Hematopoietic multipotent progenitor cell treated with erythropoietin and hydrocortisone succinate and interleukin-3 and kit ligand, for 8 days (in vitro differentiated cells): ENCODE measurements at regions not wholly inside any gene's neighbourhood (a gene's known extent, or its start where the extent isn't known, plus 50 kb on each side); places are given as distances from the start of the nearest gene placed in this dataset.
"Not testable (repeated sequence)": the region's sequence is repeated elsewhere in the genome, so short reads cannot be mapped to it uniquely, and the experiment has no call there.

Experiments
- DNase-seq: peaks from one replicate; pipeline ENCODE4 v3.0.0-alpha.2; 2015

DNA sequence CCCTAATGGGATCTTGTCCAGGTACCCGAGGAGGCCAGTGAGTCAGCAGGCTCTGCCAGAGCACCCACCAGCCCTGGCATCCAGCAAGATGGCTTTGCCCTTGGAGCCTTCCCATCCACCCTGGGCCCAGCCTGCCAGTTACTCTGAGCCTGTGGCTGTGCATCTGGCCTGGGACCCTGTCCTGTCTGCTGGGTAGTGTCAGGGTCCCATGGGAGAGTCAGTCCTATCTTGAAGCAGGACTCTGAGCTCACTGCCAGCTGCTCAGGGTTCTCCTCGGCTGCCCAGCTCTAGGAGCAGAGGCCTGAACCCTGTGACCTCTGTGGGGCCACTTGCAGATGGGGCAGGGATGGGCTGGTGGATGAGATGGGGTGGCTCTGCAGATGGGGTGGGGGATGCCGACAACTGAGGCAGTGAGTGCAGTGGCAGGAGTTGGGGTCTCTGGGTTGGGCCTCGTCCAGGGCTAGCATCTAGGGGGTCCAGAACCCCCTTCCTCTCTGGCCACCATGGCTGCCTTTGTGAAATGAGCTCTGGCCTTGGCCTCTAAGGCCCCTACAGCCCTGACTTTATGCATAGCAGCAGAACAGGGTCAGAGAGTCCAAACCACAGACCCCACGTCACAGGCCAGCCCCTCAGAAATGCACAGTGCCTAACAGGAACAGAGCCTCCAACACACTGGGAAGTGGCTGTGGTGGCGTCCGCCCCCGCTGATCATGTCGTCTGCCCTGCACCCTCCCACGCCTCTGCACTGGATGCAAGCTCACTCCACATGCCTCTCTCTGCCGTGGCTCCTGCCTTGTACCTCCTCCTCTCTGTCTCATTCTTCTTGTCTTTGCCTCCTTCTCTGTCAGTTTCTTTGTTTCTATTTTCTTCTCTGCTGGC is 88.1 kb upstream of the RET start:
- DNase-seq: no peak

DNA sequence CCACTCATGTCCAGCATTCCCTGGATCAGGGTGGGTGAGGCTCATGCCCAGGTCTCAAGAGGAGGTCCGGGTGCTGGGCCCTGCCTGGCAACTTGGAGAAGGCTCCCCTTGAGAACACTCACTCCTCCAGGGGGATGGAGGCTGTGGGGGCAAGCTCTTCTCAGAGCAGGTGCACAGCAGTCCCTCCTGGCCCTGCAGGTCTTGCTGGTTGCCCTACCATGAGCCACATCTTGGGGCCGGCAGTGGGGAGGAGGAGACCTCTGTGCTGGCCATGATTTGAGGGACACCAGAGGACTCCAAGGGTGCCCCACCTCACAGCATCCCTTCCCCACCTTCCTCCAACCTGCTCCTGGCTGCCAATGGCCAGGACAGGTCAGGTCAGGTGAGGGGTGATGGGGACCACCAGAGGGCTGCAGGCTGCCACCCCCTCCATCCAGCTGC is 87.4 kb upstream of the RET start:
- DNase-seq: no peak

DNA sequence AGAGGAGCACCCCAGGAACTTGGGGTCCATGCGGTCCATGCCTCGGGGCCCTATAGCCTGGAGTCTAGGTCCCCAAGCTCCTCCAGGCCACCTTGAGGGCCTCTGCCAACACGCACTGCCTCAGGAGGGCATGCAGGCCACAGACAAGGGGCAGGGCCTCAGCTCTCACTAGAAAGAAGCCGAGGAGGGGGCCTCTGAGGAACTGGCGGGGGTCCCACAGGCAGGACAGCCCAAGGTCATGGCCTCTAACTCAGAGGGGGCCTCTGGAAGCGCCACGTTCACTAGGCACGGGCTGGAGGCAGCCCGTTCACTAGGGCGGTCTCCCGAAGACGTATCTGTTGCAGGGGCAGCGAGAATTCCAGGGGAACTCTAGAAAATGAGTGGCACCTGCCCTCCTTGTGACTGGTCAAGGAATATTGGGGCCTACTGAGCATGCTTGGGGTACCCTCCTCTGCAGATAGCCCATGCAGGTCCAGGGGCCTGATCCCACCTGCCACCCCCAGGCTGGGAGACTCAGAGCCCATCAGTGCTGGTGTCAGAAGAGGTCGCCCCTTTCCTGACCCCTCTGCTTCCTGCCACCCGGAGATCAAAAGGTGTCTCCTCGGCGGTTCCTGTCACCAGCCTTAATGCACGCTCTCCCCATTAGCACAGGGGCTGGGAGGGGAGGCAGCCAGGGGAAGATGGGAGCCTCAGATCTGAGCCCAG is 86.7 kb upstream of the RET start:
- DNase-seq: no peak

DNA sequence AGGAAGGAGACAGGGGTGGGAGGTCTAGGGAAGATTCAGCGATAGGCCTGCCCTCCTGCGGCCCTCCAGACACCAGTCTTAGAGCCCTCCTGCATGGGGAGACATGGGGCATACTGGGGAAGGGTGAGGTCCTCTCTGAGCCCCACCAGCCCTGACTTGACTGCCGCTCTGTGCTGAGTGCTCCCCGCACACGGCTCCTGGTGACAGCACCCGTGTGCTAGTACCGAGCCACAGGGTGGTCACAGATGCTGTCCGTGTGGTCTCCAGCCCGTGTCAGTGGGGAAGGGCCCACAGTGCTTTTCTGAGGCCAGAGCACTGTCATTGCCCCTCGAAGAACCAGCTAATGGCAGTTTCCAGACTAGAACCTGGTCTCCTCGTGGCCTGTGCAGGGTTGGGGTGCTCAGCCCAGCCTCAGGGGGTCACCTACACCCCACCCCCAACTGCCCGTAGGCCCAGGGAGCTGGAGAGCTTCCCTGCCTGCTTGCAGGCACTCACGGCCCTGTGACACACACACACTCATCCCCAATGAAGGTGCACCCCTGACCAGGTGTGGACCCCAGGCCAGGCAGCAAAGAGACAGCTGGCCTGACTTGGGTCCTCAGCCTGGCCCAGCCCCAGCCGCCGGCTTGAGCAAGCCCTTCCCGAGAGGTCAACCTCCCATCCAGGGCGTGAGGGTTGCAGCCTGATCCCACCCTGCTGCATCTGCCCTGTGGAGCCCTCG is 86.0 kb upstream of the RET start:
- no peak for DNase-seq

DNA sequence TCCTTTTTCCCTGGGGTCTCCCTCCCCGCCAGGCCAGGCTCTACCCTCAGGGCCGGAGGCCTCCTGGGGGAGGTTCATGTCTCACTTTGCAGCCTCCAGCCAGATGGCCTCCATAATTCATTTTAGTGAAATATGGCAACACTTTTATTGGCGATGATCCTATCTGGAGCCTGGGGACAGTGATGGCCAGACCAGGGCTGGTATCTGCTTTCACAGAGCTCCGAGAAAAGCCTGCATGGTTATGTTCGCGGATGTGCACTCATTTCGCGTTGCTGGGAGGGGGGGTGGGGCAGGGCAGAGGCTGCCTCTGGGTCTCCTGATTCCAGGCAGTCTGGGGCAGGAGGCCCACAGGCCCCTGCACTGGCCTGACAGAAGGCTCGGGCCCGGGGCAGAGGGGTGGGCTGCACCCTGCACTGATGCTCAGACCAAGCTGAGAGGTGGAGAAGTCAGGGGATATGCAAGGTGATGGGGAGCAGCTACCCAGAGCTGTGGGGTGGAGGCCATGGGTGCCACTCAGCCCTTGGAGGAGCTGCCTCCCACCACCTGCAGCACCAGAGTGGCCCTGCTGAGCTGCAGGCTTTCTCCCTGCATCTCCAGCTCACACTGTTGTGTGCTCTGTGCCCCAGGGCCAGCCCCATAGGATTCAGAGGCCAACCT is 85.3 kb upstream of the RET start:
- DNase-seq: no peak

DNA sequence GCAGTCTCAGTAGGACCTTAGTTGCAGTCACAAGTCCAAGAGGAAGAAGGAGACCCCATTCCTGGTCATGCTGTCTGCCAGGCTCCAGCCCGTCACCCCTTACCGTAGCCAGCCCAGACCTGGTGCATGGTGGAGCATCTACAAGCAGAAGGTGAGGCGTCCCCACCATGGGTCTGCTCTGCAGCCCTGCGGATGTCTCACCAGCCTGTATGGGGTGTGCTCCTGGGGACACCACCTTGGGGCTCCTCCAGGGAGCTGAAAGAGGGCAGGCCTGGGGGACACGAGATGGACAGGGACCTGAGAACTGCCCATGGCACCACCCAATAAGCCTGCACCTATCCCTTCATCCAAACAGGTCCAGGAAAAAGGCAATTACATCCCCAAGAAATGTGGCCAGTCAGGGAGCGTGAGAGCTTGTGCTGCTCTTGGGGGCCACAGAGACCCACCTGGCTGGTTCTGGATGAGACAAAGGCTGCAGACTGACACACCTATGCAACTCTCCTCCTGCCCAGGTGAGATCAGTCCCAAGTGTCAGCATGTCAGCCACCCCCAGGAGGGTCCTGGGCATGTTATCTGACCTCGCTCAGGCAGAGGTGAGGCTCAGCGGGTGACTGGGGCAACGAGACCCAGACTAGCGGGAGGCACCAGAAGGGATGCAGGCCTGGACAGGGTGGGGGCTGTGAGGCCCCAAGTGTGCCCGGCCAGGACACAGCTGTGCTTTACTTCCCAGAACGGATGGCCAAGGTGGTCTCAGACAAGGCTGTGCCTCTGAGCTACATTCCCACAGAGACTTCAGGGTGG is 84.5 kb upstream of the RET start:
- no peak for DNase-seq

DNA sequence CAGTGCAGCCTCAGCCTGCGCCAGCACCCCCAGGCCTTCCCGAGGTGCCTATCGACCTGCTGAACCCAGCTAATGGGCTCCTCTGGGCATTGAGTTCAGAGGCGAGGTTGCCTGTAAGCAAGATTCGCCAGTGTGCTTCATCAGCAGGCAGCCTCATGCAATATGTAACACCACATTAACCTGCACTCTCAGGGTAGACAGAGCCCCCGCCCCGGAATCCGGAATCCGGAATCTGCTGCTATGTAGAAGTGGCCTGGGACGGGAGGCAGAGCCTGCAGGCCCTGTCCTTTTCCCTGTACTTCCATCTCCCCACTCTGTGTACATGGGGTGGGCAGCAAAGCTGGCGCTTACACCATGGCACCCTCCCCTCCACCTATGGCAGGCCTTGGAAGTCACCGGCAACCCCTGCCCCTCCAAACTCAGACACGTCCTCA is 83.9 kb upstream of the RET start:
- DNase-seq: no peak

DNA sequence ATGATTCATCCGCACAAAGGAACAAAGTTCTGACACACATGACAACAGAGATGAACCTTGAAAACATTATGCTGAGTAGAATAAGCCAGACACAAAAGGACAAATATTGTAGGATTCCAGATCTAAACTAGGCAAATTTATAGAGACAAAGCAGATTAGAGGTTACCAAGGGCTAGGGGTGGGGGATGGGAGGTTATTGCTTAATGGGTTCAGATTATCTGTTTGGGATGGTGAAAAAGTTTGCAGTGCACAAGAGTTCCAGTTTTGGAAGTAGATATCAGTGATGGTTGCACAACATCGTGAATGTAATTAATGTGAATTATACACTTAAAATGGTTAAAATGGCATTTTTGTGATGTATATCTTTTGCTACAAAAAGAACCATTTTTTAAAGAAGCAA is 82.0 kb upstream of the RET start:
- DNase-seq: not testable (repeated sequence)

DNA sequence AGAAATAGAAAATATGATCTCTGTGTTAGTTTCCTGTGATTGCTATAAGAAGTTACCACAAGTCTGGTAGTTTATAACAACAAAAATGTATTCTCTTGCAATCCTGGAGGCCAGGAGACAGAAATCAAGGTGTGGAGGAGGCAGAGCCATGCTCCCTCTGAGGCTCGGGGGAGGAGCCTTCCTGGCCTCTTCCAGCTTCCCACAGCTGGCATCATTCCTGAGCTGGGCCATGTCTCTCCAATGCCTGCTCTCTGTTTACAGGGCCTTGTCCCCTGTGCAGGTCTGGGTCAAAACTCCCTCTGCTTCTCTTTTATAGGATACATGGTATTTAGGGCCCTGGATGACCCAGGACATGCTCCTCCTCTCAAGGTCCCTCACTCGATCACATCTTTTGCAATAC is 81.3 kb upstream of the RET start:
- no peak for DNase-seq

DNA sequence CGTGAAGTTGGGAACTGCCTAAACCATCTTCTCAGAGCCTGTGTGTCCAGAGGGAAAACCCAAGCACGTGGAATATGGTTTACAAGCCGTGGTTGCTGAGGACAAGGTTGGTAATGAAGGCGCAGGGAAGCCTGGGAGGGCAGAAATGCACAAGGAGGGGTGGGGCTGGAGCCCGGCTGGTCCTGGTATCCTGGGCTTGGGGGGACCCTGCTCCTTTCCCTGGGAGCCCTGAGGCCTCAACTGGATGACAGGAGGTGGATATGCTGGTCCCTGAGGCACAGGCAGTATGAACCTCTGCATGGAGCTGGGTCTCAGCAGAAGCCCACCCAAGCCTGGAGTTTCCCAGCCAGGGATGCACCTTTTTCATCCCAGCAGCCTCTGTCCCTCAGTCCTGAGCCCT is 80.3 kb upstream of the RET start:
- no peak for DNase-seq

DNA sequence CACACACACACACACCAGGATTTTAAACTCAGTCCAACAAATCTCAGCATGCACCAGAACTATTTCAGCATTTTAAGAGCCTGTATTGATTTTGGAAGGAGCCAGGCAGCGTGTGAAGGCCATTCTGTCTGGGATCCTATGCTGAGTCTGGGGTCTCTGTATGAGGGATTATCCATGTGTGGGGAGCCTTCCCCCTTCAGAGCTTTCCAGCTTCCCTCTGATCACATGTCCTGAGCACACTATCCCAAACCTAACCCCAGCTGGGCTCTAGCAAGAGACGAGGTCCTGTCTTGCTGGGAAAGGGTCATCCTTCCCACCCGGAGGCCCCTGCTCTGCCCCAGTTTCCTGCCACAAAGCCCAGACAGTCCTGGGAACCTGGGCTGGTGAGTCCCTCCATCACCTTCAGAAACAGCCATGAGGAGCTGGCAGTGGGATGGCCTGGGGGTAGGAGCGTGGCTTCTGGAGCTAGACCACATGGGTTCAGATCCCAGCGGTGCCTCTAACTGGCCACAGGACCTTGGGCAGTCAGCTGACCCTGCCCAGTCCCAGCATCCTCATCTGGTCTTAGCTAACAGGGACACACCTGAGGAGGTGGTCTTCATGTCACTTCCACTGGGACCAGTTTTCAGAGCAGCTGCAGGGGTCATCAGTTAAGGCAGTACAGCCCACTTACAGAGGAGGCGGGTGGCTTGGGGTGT is 79.6 kb upstream of the RET start:
- no peak for DNase-seq

DNA sequence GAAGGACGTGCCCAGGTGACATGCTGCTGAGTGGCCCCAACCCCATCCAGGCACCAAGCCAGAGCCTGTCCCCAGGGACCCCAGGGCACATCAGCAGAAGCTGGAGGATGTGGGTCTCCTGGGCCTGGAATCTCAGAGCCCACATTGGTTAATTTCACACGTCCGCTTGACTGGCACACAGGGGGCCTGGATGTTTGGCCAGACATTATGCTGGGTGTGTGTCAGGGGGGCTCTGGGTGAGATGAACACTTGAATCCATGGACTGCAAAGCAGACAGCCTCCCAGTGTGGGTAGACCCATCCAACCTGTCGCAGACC is 79.1 kb upstream of the RET start:
- no peak for DNase-seq

DNA sequence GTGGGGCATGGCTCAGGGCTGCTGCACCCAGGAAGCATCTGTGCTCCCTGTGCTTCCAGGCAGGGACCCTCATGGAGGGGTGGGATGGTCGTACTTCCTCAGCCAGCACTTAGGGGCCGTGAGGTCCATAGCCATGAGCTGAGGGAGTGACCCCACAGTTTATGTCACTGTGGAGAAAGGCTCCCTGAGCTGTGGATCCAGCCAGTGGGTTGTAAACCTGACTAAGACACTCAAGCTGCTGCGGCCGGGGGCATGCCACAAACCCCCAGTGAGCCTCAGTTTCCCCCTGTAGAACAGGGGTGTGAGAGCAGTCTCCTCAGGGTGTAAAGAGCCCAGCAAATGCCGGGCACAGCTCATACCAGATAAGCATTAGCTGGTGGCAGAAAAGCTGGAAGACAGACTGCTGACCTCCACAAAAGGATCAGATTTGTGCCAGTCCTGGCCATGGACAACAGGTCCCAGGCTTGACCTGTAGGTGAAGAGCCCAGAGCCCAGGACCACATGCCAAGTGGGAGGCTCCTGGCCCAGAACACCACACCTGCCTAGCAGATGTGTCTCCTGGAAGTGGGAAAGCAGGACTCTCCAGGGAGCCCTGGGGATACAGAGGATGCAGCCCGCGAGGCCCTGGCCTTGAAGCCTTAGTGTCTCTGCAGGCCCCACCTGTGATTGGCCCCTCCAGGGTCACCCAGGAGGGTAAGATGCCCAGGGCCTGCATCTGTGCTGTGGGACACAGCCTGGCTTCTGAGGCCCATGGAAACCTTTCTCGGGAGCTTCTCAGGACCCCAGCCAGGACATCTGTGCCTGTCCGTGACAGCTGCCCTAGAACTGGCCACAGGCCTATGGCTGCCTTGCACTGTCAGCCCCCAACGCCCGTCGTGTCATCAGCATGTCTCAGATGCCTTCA is 78.1 kb upstream of the RET start:
- no peak for DNase-seq

DNA sequence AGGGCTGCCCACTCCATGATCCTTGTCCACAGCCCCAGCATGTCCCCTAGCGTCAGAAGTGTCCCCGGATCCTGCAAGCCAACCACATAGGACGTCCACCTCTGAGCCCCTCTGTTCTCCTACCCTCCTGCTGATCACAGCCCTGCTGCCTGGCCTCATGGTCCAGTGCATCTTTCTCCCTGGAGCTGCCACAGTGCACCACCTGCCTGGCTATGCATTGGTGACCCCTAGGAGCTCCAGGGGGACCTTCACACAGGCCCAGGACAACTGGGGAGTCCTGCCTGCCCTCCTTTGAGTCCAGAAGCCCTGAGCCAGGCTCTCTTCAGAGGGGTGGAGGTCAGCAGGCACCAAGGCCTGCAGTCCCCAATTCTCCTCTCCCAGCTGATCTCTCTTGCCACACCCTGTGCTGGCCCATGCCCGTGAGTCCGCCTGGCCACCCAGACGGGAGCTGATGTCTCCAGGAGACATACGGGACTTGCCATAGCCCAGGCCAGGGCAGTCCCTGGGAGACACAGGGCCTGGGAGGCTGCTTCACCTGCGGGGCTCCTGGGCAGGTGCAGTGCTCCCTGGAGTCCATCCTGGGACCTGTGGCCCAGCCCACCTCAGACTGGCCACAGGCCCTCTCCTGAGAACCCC is 77.4 kb upstream of the RET start:
- DNase-seq: no peak

DNA sequence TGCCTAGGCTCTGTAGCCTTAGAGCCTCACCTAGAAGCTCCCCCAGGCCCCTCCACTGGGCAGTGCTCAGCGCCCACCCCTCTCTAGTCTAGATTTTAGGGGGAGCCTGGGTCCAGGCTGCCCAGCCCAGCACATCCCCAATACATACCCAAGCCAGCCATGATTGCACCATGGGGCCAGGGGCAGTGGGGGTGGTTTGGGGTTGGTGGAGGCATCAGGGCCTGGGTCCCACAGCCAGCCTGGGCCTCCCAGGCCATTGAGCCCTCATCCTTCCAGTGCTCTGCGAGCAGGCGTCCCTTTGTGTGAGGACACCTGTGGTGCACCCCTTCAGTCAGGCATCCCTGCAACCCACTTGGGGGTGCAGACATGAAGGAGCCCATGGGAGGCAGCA is 76.9 kb upstream of the RET start:
- DNase-seq: no peak

DNA sequence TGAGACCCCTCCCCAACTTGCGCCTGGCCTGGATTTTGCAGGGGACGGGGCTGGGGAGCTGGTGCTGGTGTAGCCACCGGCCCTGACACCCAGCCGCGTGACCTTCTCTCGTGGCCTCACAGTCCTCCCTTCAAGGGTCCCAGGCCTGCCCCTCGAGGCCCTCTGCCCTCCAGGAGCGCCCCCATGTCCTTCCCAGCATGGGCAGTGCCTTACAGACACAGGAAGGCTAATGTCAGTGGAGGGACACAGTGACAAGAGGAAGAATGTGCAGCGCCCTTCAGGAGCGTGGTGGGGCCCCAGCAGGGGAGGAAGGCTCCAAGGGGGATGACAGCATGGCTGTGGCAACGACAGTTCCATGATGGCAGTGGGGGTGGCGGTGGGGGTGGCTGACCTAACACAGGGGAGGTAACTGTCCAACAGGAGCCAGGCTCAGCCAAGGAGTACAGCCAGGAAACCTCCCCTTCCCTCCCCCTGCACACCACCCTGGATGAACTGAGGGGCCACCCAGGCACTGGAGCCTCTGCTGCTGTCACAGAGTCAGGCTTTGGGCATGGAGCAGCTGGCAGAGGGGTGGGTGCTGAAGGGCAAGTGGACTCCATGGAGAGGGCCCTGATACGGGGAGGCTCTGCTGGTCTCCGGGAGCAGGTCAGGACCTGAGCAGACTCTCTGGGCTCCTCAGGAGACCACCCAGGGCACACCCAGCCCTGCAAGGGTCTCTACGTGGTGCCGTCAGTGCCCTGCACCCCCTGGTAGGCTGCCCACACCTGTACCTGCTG is 76.0 kb upstream of the RET start:
- DNase-seq: no peak

DNA sequence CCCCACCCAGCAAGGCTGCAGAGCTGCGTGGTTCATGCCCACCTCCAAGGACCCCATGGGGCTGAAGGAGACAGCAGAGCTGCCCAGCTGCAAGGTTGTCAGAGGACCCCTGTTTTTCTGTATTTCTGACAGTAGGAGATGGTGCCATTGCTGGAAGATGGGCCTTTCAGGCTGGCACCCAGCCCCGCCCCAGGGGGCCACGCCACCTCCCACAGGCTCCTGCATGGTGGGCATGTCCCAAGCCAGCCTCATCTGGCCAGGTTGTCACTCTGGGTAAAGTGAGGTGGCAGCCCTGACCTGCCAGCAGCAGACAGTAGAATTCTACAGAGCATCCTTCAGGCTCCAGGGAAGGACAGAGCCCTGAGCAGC is 75.5 kb upstream of the RET start:
- DNase-seq: no peak

DNA sequence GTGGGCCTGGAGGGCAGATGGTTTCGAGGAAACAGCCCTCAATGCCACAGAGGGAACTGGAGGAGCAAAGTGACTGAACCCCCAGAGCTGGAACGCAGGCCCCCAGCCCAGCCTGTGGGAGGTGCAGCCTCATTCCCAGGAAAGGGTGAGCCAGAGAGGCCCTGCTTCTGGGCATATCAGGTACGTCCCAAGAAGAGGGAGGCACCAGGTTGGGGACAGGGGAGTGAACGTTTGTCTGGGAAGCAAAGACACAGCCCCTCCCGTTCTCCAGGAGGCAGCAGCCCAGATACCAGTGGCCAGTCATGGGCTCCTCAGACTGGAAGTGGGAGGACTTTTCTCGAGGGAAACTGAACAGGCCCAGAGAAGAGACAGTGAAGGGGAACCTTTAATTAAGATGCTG is 74.3 kb upstream of the RET start:
- DNase-seq: no peak

DNA sequence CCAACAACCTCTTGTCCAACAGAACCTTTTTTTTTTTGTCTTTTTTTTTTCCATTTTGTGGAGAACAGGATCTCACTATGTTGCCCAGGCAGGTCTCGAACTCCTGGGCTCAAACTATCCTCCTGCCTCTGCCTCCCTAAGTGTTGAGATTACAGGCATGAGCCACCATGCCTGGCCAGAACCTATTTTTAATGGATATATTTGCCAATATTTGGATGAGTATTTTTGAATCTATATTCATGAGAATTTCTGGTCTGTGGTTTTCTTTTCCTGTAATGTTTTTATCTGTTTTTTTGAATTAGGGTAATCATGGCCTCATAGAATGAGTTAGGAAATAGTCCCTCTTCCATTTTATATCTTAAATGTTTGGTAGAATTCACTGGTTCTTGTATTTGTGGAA is 70.4 kb upstream of the RET start:
- no peak for DNase-seq

DNA sequence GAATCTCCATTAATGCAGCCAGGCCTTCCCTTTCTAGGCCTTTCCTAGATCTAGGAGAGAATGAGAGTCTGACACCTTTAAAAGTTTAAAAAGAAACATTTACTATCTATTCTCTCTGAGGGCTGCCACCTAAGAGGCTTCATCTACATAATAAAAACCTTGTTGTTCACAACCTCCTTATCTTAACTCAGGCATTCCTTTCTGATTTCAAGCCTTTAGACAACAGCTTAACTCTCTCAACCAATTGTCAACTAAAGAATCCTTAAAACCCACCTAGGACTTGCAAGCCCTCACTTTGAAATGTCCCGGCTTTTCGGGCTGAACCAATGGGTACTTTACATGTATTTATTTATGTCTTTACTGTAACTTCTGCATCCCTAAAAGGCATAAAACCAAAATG is 64.3 kb upstream of the RET start:
- no peak for DNase-seq
